Tibial nerve (tissue), 4 donors: ENCODE measurements at regions not wholly inside any gene's neighbourhood (a gene's known extent, or its start where the extent isn't known, plus 50 kb on each side); places are given as distances from the start of the nearest gene placed in this dataset.

ENCODE experiments used
- EP300 ChIP-seq, 2 donors: sonication (generic); formaldehyde crosslinking; IDR thresholded peaks; one replicate each; pipeline ENCODE4 v1.6.1; 2017; ENCODE audit warnings: antibody characterized with exemption in 2 of 2, mild to moderate bottlenecking in 1 of 2
- POLR2A ChIP-seq, 2 donors: fragments of 450-650 bp; IDR thresholded peaks; one replicate each; pipeline ENCODE4 v1.6.1; 2017; ENCODE audit warnings: antibody characterized with exemption in 2 of 2, mild to moderate bottlenecking in 2 of 2, moderate library complexity in 2 of 2
- TF ChIP-seq, protein P1 (sequence below), 5 experiments: fragments of 200-600 bp in 3 of 5; fragments of 450-650 bp in 2 of 5; sonication (generic) in 3 of 5; IDR thresholded peaks; one replicate each; pipeline ENCODE4 v1.5.1; 2016 to 2019; ENCODE audit warnings: antibody characterized with exemption in 5 of 5, mild to moderate bottlenecking in 3 of 5, moderate library complexity in 2 of 5

DNA sequence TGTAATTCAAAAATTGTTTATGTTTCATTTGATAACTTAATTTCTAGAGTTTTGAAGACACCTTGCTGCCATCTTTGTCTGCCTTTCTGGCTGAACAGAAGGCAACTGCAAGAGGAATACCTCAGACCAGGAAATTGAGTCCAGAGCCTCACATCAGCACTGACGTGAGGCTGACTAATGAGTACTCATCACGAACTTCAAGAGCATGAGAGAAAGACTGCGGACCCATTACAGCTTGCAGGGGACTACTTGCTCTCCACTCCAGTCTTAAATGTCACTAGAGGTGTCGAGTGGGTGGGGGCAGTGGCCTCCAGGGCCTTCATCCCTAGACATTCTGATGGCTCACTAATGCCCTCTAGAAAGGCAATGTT, 109.5 kb upstream of the SSTR4 start:
- TF ChIP-seq, protein P1, sequence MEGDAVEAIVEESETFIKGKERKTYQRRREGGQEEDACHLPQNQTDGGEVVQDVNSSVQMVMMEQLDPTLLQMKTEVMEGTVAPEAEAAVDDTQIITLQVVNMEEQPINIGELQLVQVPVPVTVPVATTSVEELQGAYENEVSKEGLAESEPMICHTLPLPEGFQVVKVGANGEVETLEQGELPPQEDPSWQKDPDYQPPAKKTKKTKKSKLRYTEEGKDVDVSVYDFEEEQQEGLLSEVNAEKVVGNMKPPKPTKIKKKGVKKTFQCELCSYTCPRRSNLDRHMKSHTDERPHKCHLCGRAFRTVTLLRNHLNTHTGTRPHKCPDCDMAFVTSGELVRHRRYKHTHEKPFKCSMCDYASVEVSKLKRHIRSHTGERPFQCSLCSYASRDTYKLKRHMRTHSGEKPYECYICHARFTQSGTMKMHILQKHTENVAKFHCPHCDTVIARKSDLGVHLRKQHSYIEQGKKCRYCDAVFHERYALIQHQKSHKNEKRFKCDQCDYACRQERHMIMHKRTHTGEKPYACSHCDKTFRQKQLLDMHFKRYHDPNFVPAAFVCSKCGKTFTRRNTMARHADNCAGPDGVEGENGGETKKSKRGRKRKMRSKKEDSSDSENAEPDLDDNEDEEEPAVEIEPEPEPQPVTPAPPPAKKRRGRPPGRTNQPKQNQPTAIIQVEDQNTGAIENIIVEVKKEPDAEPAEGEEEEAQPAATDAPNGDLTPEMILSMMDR (IDR thresholded peaks at IDR 0.05) = no peak
- TF ChIP-seq POLR2A (IDR thresholded peaks at IDR 0.05) (no peak), EP300 (IDR thresholded peaks at IDR 0.05) (no peak)
